Fibroblast of villous mesenchyme (primary cell): ENCODE measurements at regions not wholly inside any gene's neighbourhood (a gene's known extent, or its start where the extent isn't known, plus 50 kb on each side); places are given as distances from the start of the nearest gene placed in this dataset.
"Not testable (repeated sequence)": the region's sequence is repeated elsewhere in the genome, so short reads cannot be mapped to it uniquely, and the experiment has no call there.

Source experiments
- DNase-seq: peaks from one replicate; pipeline ENCODE4 v3.0.0-alpha.2; 2010; ENCODE audit warnings: low read depth
- H3K4me3 ChIP-seq: 2 replicates; pipeline ENCODE4 v1.5.1; 2011; ENCODE audit warnings: low read depth, mild to moderate bottlenecking, low read length
- CTCF ChIP-seq: IDR thresholded peaks from 2 replicates; pipeline ENCODE4 v1.5.1; 2012; ENCODE audit warnings: low read depth, mild to moderate bottlenecking, low read length; ENCODE audit not compliant: insufficient read depth

GRCh38 chr2:58401936-58402335 lies 160.8 kb upstream of the FANCL start:
- no peak overlapping the region for H3K4me3 ChIP-seq
- DNase-seq: no peak
- TF ChIP-seq CTCF: no peak

- TF ChIP-seq CTCF: no peak
- DNase-seq: no peak
- H3K4me3 ChIP-seq: no peak overlapping the region
These were observed 157.3 kb upstream of the FANCL start for GRCh38 chr2:58398406-58398805.

GRCh38 chr2:58387701-58388100 lies 146.6 kb upstream of the FANCL start:
- no peak for TF ChIP-seq CTCF
- no peak for DNase-seq
- no peak overlapping the region for H3K4me3 ChIP-seq

- H3K4me3 ChIP-seq, DNase-seq: not testable (repeated sequence)
These were observed 145.8 kb upstream of the FANCL start for GRCh38 chr2:58386904-58387303.

- H3K4me3 ChIP-seq: no peak overlapping the region
- no peak for TF ChIP-seq CTCF
- no peak for DNase-seq
These were observed 137.0 kb upstream of the FANCL start for GRCh38 chr2:58378152-58378551.

- no peak for TF ChIP-seq CTCF
- H3K4me3 ChIP-seq: no peak overlapping the region
- DNase-seq: no peak
These were observed 136.1 kb upstream of the FANCL start for GRCh38 chr2:58377181-58377580.

- DNase-seq: no peak
- H3K4me3 ChIP-seq: no peak overlapping the region
- TF ChIP-seq CTCF: no peak
These were observed 135.5 kb upstream of the FANCL start for GRCh38 chr2:58376592-58376991.
